K562 (cell line): ENCODE measurements at regions not wholly inside any gene's neighbourhood (a gene's known extent, or its start where the extent isn't known, plus 50 kb on each side); places are given as distances from the start of the nearest gene placed in this dataset.
"Not testable (repeated sequence)": the region's sequence is repeated elsewhere in the genome, so short reads cannot be mapped to it uniquely, and the experiment has no call there.

Source experiments
- ATAC-seq: fragments of 200-7000 bp; cut with Tn5 transposase; 3 replicates; pipeline ENCODE4 v1.9.1; 2020; ENCODE audit warnings: moderate library complexity
- BruUV-seq: library from RNA; stranded (reverse); fragments of 400-500 nt; replicated peaks from 2 replicates; lab custom pipeline; 2021; lab: Mats Ljungman, UMichigan
- CTCF ChIA-PET: fragments of 300-600 bp; formaldehyde crosslinking; extraction: SDS; loops from one replicate; lab custom pipeline; 2021; ENCODE audit warnings: low intra/inter-chr PET ratio; lab: Yijun Ruan, JAX
- POLR2A ChIA-PET: fragments of 300-600, 350-650 bp; sonication (Branson Sonifier 250); formaldehyde crosslinking; extraction: SDS; loops from one replicate; lab custom pipeline; 2021; ENCODE audit warnings: antibody characterized with exemption, inconsistent platforms; lab: Yijun Ruan, JAX
- DNase-seq, 4 experiments: peaks; one replicate each; pipeline versions ENCODE4 v3.0.0 to v3.0.0-alpha.2; 2011 to 2018; ENCODE audit warnings: low spot score in 3 of 4, mixed read lengths in 3 of 4; ENCODE audit errors: extremely low read depth in 1 of 4
- FAIRE-seq: peaks from 2 replicates; lab custom pipeline; 2011; peaks lifted over from hg19 to GRCh38; lab: Jason Lieb, UNC
- H2AFZ ChIP-seq: 2 replicates; pipeline ENCODE4 v1.6.0; 2011; ENCODE audit warnings: low read depth, low read length, control low read depth, inconsistent platforms
- H3K27ac ChIP-seq: fragments of 200-600 bp; 3 replicates; pipeline ENCODE4 v1.8.0; 2011; ENCODE audit warnings: low read depth, mild to moderate bottlenecking, control low read depth, inconsistent platforms, low read length, moderate library complexity, mixed read lengths; ENCODE audit errors: extremely low read depth
- H3K27me3 ChIP-seq, 2 experiments: fragments of 300-600 bp in 1 of 2; 2 replicates in 1 of 2; 3 replicates in 1 of 2; pipeline versions ENCODE4 v1.6.0 to v1.8.0; 2011; ENCODE audit warnings: inconsistent platforms in 2 of 2, low read length in 2 of 2, mild to moderate bottlenecking in 1 of 2, mixed read lengths in 1 of 2, moderate library complexity in 1 of 2; ENCODE audit not compliant: control insufficient read depth in 2 of 2, insufficient read depth in 2 of 2
- H3K36me3 ChIP-seq: fragments of 300-600 bp; 3 replicates; pipeline ENCODE4 v1.8.0; 2011; ENCODE audit warnings: mild to moderate bottlenecking, low read length, inconsistent platforms; ENCODE audit not compliant: control insufficient read depth, insufficient read depth
- H3K4me1 ChIP-seq, 2 experiments: fragments of 200-600 bp in 1 of 2; replicated peaks in 1 of 2; 2 replicates in 1 of 2; 3 replicates in 1 of 2; pipeline versions ENCODE4 v1.5.1 to v1.8.0; 2011; ENCODE audit warnings: inconsistent platforms in 2 of 2, low read length in 2 of 2, mild to moderate bottlenecking in 1 of 2, mixed read lengths in 1 of 2, moderate library complexity in 1 of 2; ENCODE audit not compliant: control insufficient read depth in 2 of 2, insufficient read depth in 2 of 2
- H3K4me2 ChIP-seq: 2 replicates; pipeline ENCODE4 v1.6.1; 2011; ENCODE audit warnings: low read length, control low read depth, inconsistent platforms, mixed read lengths; ENCODE audit not compliant: insufficient read depth
- H3K4me3 ChIP-seq: fragments of 200-600 bp; sonication (generic), shearing (Covaris generic); 2 replicates; pipeline ENCODE4 v1.5.1; 2016; ENCODE audit warnings: control low read depth, inconsistent platforms
- H3K79me2 ChIP-seq: fragments of 200-600 bp; 3 replicates; pipeline ENCODE4 v1.8.0; 2011; ENCODE audit warnings: low read length, inconsistent platforms; ENCODE audit not compliant: control insufficient read depth, insufficient read depth
- H3K9ac ChIP-seq, 2 experiments: 2 replicates each; pipeline versions ENCODE4 v1.6.0 to v1.6.1; 2011; ENCODE audit warnings: low read depth in 2 of 2, low read length in 2 of 2, control low read depth in 1 of 2, inconsistent platforms in 1 of 2, mild to moderate bottlenecking in 1 of 2, mixed read lengths in 1 of 2; ENCODE audit not compliant: insufficient read depth in 1 of 2
- H3K9me1 ChIP-seq: one replicate; pipeline ENCODE4 v1.6.0; 2011; ENCODE audit warnings: inconsistent platforms, mild to moderate bottlenecking, low read length, moderate library complexity; ENCODE audit not compliant: control insufficient read depth, insufficient read depth
- H3K9me3 ChIP-seq: replicated peaks from 2 replicates; pipeline ENCODE4 v1.5.1; 2011; ENCODE audit warnings: low read depth, low read length, inconsistent platforms; ENCODE audit not compliant: control insufficient read depth, insufficient read depth
- H4K20me1 ChIP-seq: replicated peaks from 2 replicates; pipeline ENCODE4 v1.6.1; 2011; ENCODE audit warnings: low read length, inconsistent platforms, mixed read lengths; ENCODE audit not compliant: control insufficient read depth, insufficient read depth
- FUS ChIP-seq: fragments of 200-400 bp; formaldehyde crosslinking; optimal IDR thresholded peaks from 2 replicates; pipeline ENCODE3; 2017; ENCODE audit warnings: low read depth, low read length
- MLX ChIP-seq, 2 experiments: fragments of 450-650 bp in 1 of 2; sonication (generic) in 1 of 2; formaldehyde crosslinking; conservative IDR thresholded peaks; 2 replicates each; pipeline versions ENCODE4 v1.4.0 to v1.8.1; 2020 to 2022; ENCODE audit warnings: mild to moderate bottlenecking in 1 of 2, missing genetic modification reagents in 1 of 2
- POLR2G ChIP-seq: fragments of 200-400 bp; formaldehyde crosslinking; IDR thresholded peaks from 2 replicates; pipeline ENCODE4 v1.6.1; 2017; ENCODE audit warnings: low read depth, mild to moderate bottlenecking, antibody characterized with exemption, low read length, moderate library complexity
- RNF219 ChIP-seq: fragments of 250-450 bp; sonication (Bioruptor Pico); IDR thresholded peaks from 2 replicates; pipeline ENCODE4 v1.5.0; 2022; ENCODE audit warnings: mild to moderate bottlenecking
- WHSC1 ChIP-seq: IDR thresholded peaks from one replicate; pipeline ENCODE4 v1.6.1; 2012; ENCODE audit warnings: low read length, control low read depth, inconsistent platforms
- ZMIZ1 ChIP-seq, 2 experiments: fragments of 150-350 bp in 1 of 2; IDR thresholded peaks; 2 replicates each; pipeline ENCODE4 v1.6.1; 2012 to 2016; ENCODE audit warnings: low read depth in 2 of 2, low read length in 2 of 2, mild to moderate bottlenecking in 1 of 2, moderate library complexity in 1 of 2
- ZNF41 ChIP-seq: fragments of 250-450 bp; sonication (Bioruptor Pico); conservative IDR thresholded peaks from 2 replicates; pipeline ENCODE4 v1.4.0; 2020; ENCODE audit warnings: mild to moderate bottlenecking
- ZNF444 ChIP-seq: fragments of 250-450 bp; sonication (Bioruptor Pico); IDR thresholded peaks from 2 replicates; pipeline ENCODE4 v1.4.0; 2020; ENCODE audit warnings: mild to moderate bottlenecking, moderate library complexity
- WGBS: fragments of 100-300 bp; shearing (Covaris generic); methylation state at CpG from one replicate; pipeline ENCODE4 v1.1.6; 2016; ENCODE audit warnings: low coverage, mixed read lengths; ENCODE audit not compliant: insufficient coverage; ENCODE audit errors: missing lambda C conversion rate; 5-methylcytosine and 5-hydroxymethylcytosine counted together
- in situ Hi-C: fragments of 300-500 bp; cut with MboI; formaldehyde crosslinking; loops from 4 replicates; pipeline ENCODE4 v1.15.0; 2018; ENCODE audit warnings: inconsistent platforms, mixed read lengths
- intact Hi-C: fragments of 100-400 bp; cut with micrococcal nuclease; formaldehyde crosslinking; loops from 2 replicates; pipeline ENCODE4 v1.14.2; 2022

GRCh38 chr5:153296251-153296844 is 194.1 kb upstream of the GRIA1 start:
- H4K20me1 ChIP-seq, BruUV-seq, H3K79me2 ChIP-seq, intact Hi-C loops, H3K36me3 ChIP-seq, POLR2A ChIA-PET, DNase-seq, H3K27me3 ChIP-seq, H3K4me3 ChIP-seq, H3K27ac ChIP-seq, CTCF ChIA-PET, H2AFZ ChIP-seq, FAIRE-seq, in situ Hi-C loops, H3K9me1 ChIP-seq, H3K4me2 ChIP-seq, H3K9me3 ChIP-seq, ATAC-seq, H3K4me1 ChIP-seq, H3K9ac ChIP-seq: not testable (repeated sequence)
- WGBS = 5% methylated on average over 13 of the region's 45 CpGs

GRCh38 chr5:153299891-153300290 is 190.6 kb upstream of the GRIA1 start:
- ATAC-seq = no peak
- FAIRE-seq = no peak
- Histone ChIP-seq H3K4me2 (no peak overlapping the region), H3K9me1 (no peaks in the 10 kb centered on the region), H3K9ac (no peak overlapping the region), H3K27ac (no peak overlapping the region), H3K27me3 (no peaks in the 10 kb centered on the region), H3K9me3 (no peaks in the 10 kb centered on the region), H3K4me3 (no peak overlapping the region), H4K20me1 (no peaks in the 10 kb centered on the region), H3K36me3 (no peaks in the 10 kb centered on the region), H3K79me2 (no peaks in the 10 kb centered on the region), H2AFZ (no peak overlapping the region), H3K4me1 (no peaks in the 10 kb centered on the region)
- WGBS = 0% methylated on average over 4 of the region's 4 CpGs
- CTCF ChIA-PET = no interaction called here
- no TSS peak for BruUV-seq
- in situ Hi-C loops (no loop called here), intact Hi-C loops (no loop called here)
- DNase-seq = no peak
- POLR2A ChIA-PET = no interaction called here
- TF ChIP-seq ZNF41 (no peak), FUS (no peak), RNF219 (CRISPR knock-in tag) (no peak), WHSC1 (no peak), POLR2G (no peak), ZMIZ1 (IDR thresholded peaks at IDR 0.05; ENCODE audit: low read depth in 2 of 2, low read length in 2 of 2) (no peak), MLX (CRISPR knock-in tag; conservative IDR thresholded peaks at IDR 0.05) (no peak), ZNF444 (no peak)
